ENCODE measurements at regions not wholly inside any gene's neighbourhood (a gene's known extent, or its start where the extent isn't known, plus 50 kb on each side); places are given as distances from the start of the nearest gene placed in this dataset.
"Not testable (repeated sequence)": the region's sequence is repeated elsewhere in the genome, so short reads cannot be mapped to it uniquely, and the experiment has no call there.

DNA sequence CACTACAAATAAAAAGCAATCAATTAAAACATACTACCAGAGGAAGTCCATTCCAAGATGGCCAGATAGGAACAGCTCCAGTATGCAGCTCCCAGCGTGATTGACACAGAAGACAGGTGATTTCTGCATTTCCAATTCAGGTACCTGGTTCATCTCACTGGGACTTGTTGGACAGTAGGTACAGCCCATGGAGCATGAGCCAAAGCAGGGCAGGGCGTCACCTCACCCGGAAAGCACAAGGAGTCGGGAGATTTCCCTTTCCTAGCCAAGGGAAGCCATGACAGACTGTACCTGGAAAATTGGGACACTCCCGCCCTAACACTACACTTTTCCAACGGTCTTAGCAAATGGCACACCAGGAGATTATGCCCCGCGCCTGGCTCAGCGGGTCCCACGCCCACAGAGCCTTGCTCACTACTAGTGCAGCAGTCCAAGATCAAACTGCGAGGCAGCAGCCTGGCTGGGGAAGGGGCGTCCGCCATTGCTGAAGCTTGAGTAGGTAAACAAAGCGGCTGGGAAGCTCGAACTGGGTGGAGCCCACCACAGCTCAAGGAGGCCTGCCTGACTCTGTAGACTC, 106.0 kb downstream of the BUD13 start:
- not testable (repeated sequence) for H3K4ac ChIP-seq (ENCODE audit: low read length); H2BK5ac ChIP-seq (ENCODE audit: low read length); H2BK12ac ChIP-seq (ENCODE audit: low read length); H3K18ac ChIP-seq (ENCODE audit: low read length); H3K4me2 ChIP-seq (ENCODE audit: insufficient read depth, low read length, poor library complexity, severe bottlenecking); H2BK15ac ChIP-seq (ENCODE audit: low read length); H2AK5ac ChIP-seq (ENCODE audit: low read depth, low read length); H4K91ac ChIP-seq (ENCODE audit: low read depth, low read length, poor library complexity); H3K79me1 ChIP-seq (ENCODE audit: low read depth, low read length); H4K8ac ChIP-seq (ENCODE audit: low read depth, low read length); H3K9me3 ChIP-seq (replicated peaks in 1 of 2; ENCODE audit: control insufficient read depth in 2 of 2, insufficient read depth in 1 of 2, low read depth in 1 of 2, low read length in 2 of 2); H3K23ac ChIP-seq (ENCODE audit: low read depth, low read length, poor library complexity); DNase-seq (ENCODE audit: low spot score); H2AFZ ChIP-seq (ENCODE audit: low read length); H3K4me1 ChIP-seq (ENCODE audit: control insufficient read depth in 2 of 2, insufficient read depth in 1 of 2, low read depth in 1 of 2, low read length in 2 of 2); H3K36me3 ChIP-seq (replicated peaks in 1 of 2; ENCODE audit: control insufficient read depth in 2 of 2, insufficient read depth in 2 of 2, low read length in 2 of 2); H2BK120ac ChIP-seq (ENCODE audit: low read depth, low read length); H3K14ac ChIP-seq (ENCODE audit: low read length); H3K4me3 ChIP-seq (ENCODE audit: low read length in 2 of 2); H3K27me3 ChIP-seq (ENCODE audit: control insufficient read depth in 3 of 3, insufficient read depth in 3 of 3, low read depth in 1 of 3, low read length in 3 of 3); H3K9ac ChIP-seq (ENCODE audit: low read depth, low read length, poor library complexity); H3K27ac ChIP-seq (replicated peaks; ENCODE audit: low read length)
- no CpG with 5 or more reads among the region's 15 CpGs for WGBS, 2 donors (ENCODE audit: extremely low coverage in 2 of 2, insufficient read length in 2 of 2, insufficient replicate concordance in 1 of 2)

DNA sequence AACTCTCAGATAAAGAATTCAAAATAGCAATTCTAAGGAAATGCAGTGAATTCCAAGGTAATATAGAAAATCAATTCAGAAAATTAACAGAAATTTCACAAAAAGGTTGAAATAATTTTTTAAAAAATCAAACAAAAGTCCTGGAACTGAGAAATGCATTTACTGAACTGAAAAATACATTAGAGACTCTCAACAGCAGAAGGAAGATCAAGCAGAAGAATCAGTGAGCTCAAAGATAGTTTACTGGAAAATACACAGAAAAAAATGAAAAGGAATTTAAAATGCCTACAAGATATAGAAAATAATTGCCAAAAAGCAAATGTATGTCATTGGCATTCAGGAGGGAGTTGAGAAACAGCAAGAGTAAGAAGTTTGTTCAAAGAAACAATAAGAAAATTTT, 107.3 kb downstream of the BUD13 start:
- H3K4me1 ChIP-seq (ENCODE audit: control insufficient read depth in 2 of 2, insufficient read depth in 1 of 2, low read depth in 1 of 2, low read length in 2 of 2), result no peaks in the 10 kb centered on the region
- H2AFZ ChIP-seq (ENCODE audit: low read length), result no peak overlapping the region
- no peak overlapping the region for H2AK5ac ChIP-seq (ENCODE audit: low read depth, low read length)
- H3K4ac ChIP-seq (ENCODE audit: low read length), result no peak overlapping the region
- no peak overlapping the region for H2BK15ac ChIP-seq (ENCODE audit: low read length)
- no peak overlapping the region for H3K18ac ChIP-seq (ENCODE audit: low read length)
- H3K4me3 ChIP-seq (ENCODE audit: low read length in 2 of 2), result no peak overlapping the region
- H3K27me3 ChIP-seq (ENCODE audit: control insufficient read depth in 3 of 3, insufficient read depth in 3 of 3, low read depth in 1 of 3, low read length in 3 of 3), result peaks cover 0 to 3% (median 0%) of the 10 kb centered on the region in 3 experiments
- no peaks in the 10 kb centered on the region for H3K79me1 ChIP-seq (ENCODE audit: low read depth, low read length)
- H4K91ac ChIP-seq (ENCODE audit: low read depth, low read length, poor library complexity), result no peak overlapping the region
- H3K4me2 ChIP-seq (ENCODE audit: insufficient read depth, low read length, poor library complexity, severe bottlenecking), result no peak overlapping the region
- H3K9ac ChIP-seq (ENCODE audit: low read depth, low read length, poor library complexity), result no peak overlapping the region
- H2BK120ac ChIP-seq (ENCODE audit: low read depth, low read length), result no peak overlapping the region
- H2BK12ac ChIP-seq (ENCODE audit: low read length), result no peak overlapping the region
- H3K23ac ChIP-seq (ENCODE audit: low read depth, low read length, poor library complexity), result no peak overlapping the region
- H4K8ac ChIP-seq (ENCODE audit: low read depth, low read length), result no peak overlapping the region
- no peak overlapping the region for H3K14ac ChIP-seq (ENCODE audit: low read length)
- DNase-seq (ENCODE audit: low spot score), result no peak
- no peaks in the 10 kb centered on the region for H3K36me3 ChIP-seq (replicated peaks in 1 of 2; ENCODE audit: control insufficient read depth in 2 of 2, insufficient read depth in 2 of 2, low read length in 2 of 2)
- peaks cover 0 to 5% of the 10 kb centered on the region in 2 donors for H3K9me3 ChIP-seq (replicated peaks in 1 of 2; ENCODE audit: control insufficient read depth in 2 of 2, insufficient read depth in 1 of 2, low read depth in 1 of 2, low read length in 2 of 2)
- H3K27ac ChIP-seq (replicated peaks; ENCODE audit: low read length), result no peak overlapping the region
- no peak overlapping the region for H2BK5ac ChIP-seq (ENCODE audit: low read length)

DNA sequence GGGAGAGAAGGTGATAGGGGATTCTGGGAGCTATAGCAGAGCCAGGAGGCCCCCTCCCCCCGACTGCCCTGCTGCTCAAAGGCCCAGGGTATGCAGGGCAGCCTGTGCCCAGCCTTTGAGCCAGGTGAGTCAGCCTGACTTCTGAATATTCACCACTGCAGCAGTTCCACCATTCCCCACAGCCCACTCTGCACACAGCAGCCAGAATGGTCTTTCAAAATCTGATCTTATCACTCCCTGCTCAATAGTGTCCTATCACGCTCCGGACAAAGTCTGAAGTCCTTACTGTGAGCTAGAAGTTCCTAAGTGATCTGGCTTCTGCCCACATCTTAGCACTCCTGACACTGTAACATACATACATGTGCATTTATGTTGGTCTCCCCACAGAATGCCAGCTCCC, 111.7 kb downstream of the BUD13 start:
- no peak overlapping the region for H3K4me2 ChIP-seq (ENCODE audit: insufficient read depth, low read length, poor library complexity, severe bottlenecking)
- no CpG with 5 or more reads among the region's 3 CpGs for WGBS, 2 donors (ENCODE audit: extremely low coverage in 2 of 2, insufficient read length in 2 of 2, insufficient replicate concordance in 1 of 2)
- no peaks in the 10 kb centered on the region for H3K36me3 ChIP-seq (replicated peaks in 1 of 2; ENCODE audit: control insufficient read depth in 2 of 2, insufficient read depth in 2 of 2, low read length in 2 of 2)

DNA sequence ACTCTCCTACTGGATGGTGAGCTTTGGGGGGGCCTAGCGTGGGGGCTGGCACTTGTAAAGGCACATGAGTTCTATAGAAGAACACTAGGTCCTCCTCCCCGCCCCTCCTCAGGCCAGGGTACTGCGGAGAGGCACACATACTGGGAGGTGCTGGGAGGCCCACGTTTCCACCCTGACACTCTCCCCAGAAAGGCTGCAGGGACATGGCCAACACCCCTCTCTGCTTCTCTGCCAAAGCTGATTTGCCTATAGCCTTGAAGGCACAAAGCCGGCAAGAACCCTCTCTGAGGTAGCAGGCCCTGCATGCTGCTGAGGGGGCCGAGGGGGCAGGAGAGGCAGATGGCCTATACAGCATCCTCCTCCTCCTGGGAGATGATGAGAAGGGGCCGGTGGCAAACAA, 112.8 kb downstream of the BUD13 start:
- no peaks in the 10 kb centered on the region for H3K36me3 ChIP-seq (replicated peaks in 1 of 2; ENCODE audit: control insufficient read depth in 2 of 2, insufficient read depth in 2 of 2, low read length in 2 of 2)
- peaks cover 0 to 4% of the 10 kb centered on the region in 2 donors for H3K9me3 ChIP-seq (replicated peaks in 1 of 2; ENCODE audit: control insufficient read depth in 2 of 2, insufficient read depth in 1 of 2, low read depth in 1 of 2, low read length in 2 of 2)
- no peak overlapping the region for H3K23ac ChIP-seq (ENCODE audit: low read depth, low read length, poor library complexity)
- H3K14ac ChIP-seq (ENCODE audit: low read length), result peak overlapping the region; percentile 73
- no peak overlapping the region for H3K9ac ChIP-seq (ENCODE audit: low read depth, low read length, poor library complexity)
- peak overlapping the region; percentile 15 for H3K18ac ChIP-seq (ENCODE audit: low read length)
- H2BK15ac ChIP-seq (ENCODE audit: low read length), result no peak overlapping the region
- H2AFZ ChIP-seq (ENCODE audit: low read length), result no peak overlapping the region
- H3K4me1 ChIP-seq (ENCODE audit: control insufficient read depth in 2 of 2, insufficient read depth in 1 of 2, low read depth in 1 of 2, low read length in 2 of 2), result no peaks in the 10 kb centered on the region
- H3K4me3 ChIP-seq (ENCODE audit: low read length in 2 of 2), result no peak overlapping the region
- DNase-seq (ENCODE audit: low spot score), result no peak
- H3K27me3 ChIP-seq (ENCODE audit: control insufficient read depth in 3 of 3, insufficient read depth in 3 of 3, low read depth in 1 of 3, low read length in 3 of 3), result peaks cover 0 to 3% (median 0%) of the 10 kb centered on the region in 3 experiments
- H2AK5ac ChIP-seq (ENCODE audit: low read depth, low read length), result peak overlapping the region; percentile 18
- H2BK12ac ChIP-seq (ENCODE audit: low read length), result no peak overlapping the region
- no peak overlapping the region for H2BK5ac ChIP-seq (ENCODE audit: low read length)
- H2BK120ac ChIP-seq (ENCODE audit: low read depth, low read length), result no peak overlapping the region
- no peaks in the 10 kb centered on the region for H3K79me1 ChIP-seq (ENCODE audit: low read depth, low read length)
- no CpG with 5 or more reads among the region's 7 CpGs for WGBS, 2 donors (ENCODE audit: extremely low coverage in 2 of 2, insufficient read length in 2 of 2, insufficient replicate concordance in 1 of 2)
- no peak overlapping the region for H3K4ac ChIP-seq (ENCODE audit: low read length)
- H4K8ac ChIP-seq (ENCODE audit: low read depth, low read length), result no peak overlapping the region
- H3K27ac ChIP-seq (replicated peaks; ENCODE audit: low read length), result no peak overlapping the region
- H3K4me2 ChIP-seq (ENCODE audit: insufficient read depth, low read length, poor library complexity, severe bottlenecking), result no peak overlapping the region
- no peak overlapping the region for H4K91ac ChIP-seq (ENCODE audit: low read depth, low read length, poor library complexity)

More for the DNA sequence above, 111.7 kb downstream of the BUD13 start:
- Histone ChIP-seq H3K4me3 (ENCODE audit: low read length in 2 of 2) (no peak overlapping the region), H3K4ac (ENCODE audit: low read length) (no peak overlapping the region), H3K9me3 (replicated peaks in 1 of 2; ENCODE audit: control insufficient read depth in 2 of 2, insufficient read depth in 1 of 2, low read depth in 1 of 2, low read length in 2 of 2) (peaks cover 0 to 5% of the 10 kb centered on the region in 2 donors), H3K23ac (ENCODE audit: low read depth, low read length, poor library complexity) (no peak overlapping the region), H3K18ac (ENCODE audit: low read length) (no peak overlapping the region), H2BK120ac (ENCODE audit: low read depth, low read length) (no peak overlapping the region), H2AFZ (ENCODE audit: low read length) (no peak overlapping the region), H3K27me3 (ENCODE audit: control insufficient read depth in 3 of 3, insufficient read depth in 3 of 3, low read depth in 1 of 3, low read length in 3 of 3) (peaks cover 0 to 3% (median 0%) of the 10 kb centered on the region in 3 experiments), H2BK12ac (ENCODE audit: low read length) (no peak overlapping the region), H2BK15ac (ENCODE audit: low read length) (no peak overlapping the region), H2AK5ac (ENCODE audit: low read depth, low read length) (no peak overlapping the region), H3K14ac (ENCODE audit: low read length) (no peak overlapping the region), H2BK5ac (ENCODE audit: low read length) (no peak overlapping the region), H3K79me1 (ENCODE audit: low read depth, low read length) (no peaks in the 10 kb centered on the region), H3K9ac (ENCODE audit: low read depth, low read length, poor library complexity) (no peak overlapping the region), H3K4me1 (ENCODE audit: control insufficient read depth in 2 of 2, insufficient read depth in 1 of 2, low read depth in 1 of 2, low read length in 2 of 2) (no peaks in the 10 kb centered on the region), H4K91ac (ENCODE audit: low read depth, low read length, poor library complexity) (no peak overlapping the region), H4K8ac (ENCODE audit: low read depth, low read length) (no peak overlapping the region), H3K27ac (replicated peaks; ENCODE audit: low read length) (no peak overlapping the region)
- no peak for DNase-seq (ENCODE audit: low spot score)

Measured in neuronal stem cell (in vitro differentiated cells).